GM12891 (cell line): ENCODE measurements at regions not wholly inside any gene's neighbourhood (a gene's known extent, or its start where the extent isn't known, plus 50 kb on each side); places are given as distances from the start of the nearest gene placed in this dataset.

Experiments used
- DNase-seq: peaks from one replicate; pipeline ENCODE4 v3.0.0; 2011; ENCODE audit warnings: low spot score; ENCODE audit not compliant: insufficient read length
- FAIRE-seq: peaks from 2 replicates; lab custom pipeline; 2011; peaks lifted over from hg19 to GRCh38; lab: Jason Lieb, UNC
- PAX5 ChIP-seq: IDR thresholded peaks from 2 replicates; pipeline ENCODE4 v1.6.1; 2011; ENCODE audit warnings: low read length, moderate library complexity, mild to moderate bottlenecking; ENCODE audit not compliant: insufficient read depth, severe bottlenecking
- POLR2A ChIP-seq: IDR thresholded peaks from 2 replicates; pipeline ENCODE4 v1.6.1; 2011; ENCODE audit warnings: low read depth, low read length, control low read depth
- POLR2AphosphoS5 ChIP-seq: IDR thresholded peaks from 2 replicates; pipeline ENCODE4 v1.6.1; 2011; ENCODE audit warnings: low read depth, low read length, control low read depth
- POU2F2 ChIP-seq: IDR thresholded peaks from 2 replicates; pipeline ENCODE4 v1.6.1; 2011; ENCODE audit warnings: low read depth, mild to moderate bottlenecking, control low read depth, low read length, moderate library complexity
- SPI1 ChIP-seq: IDR thresholded peaks from 2 replicates; pipeline ENCODE4 v1.6.1; 2011; ENCODE audit warnings: low read depth, low read length, control low read depth
- TAF1 ChIP-seq: IDR thresholded peaks from 2 replicates; pipeline ENCODE4 v1.6.1; 2011; ENCODE audit warnings: low read depth, low read length, control low read depth

DNA sequence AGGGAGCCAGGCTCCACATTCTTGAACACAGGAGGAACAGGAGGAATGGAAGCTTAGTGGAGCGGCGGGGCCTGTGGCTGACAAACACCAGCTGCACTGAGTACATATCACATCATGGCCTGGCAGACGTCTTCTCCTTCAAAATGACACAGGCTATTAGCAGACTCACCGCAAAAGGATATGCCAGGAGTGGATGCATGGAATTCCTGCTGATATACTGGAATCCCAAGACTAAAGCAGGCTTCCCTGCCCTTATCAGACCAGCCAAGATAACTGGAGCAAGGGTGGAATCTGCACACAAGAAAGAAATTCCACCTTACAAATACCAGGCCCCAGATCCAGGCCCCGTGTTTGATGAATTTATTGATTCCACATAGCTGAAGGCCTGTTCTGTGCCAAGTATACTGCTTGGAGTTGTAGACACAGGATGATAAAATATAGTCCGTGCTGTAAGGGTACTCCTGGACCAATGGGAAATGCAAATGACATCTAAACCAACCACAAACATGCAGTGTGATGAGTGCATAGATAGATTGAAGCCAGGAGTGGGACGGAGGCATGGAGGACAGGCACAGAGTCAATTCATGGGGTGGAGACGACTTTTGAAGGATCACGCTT is 480.5 kb upstream of the ZMIZ1 start:
- DNase-seq (no peak), FAIRE-seq (no peak)
- no peak for TF ChIP-seq TAF1
- TF ChIP-seq POU2F2: no peak
- TF ChIP-seq POLR2AphosphoS5: no peak
- no peak for TF ChIP-seq POLR2A
- TF ChIP-seq SPI1: no peak
- TF ChIP-seq PAX5: no peak

DNA sequence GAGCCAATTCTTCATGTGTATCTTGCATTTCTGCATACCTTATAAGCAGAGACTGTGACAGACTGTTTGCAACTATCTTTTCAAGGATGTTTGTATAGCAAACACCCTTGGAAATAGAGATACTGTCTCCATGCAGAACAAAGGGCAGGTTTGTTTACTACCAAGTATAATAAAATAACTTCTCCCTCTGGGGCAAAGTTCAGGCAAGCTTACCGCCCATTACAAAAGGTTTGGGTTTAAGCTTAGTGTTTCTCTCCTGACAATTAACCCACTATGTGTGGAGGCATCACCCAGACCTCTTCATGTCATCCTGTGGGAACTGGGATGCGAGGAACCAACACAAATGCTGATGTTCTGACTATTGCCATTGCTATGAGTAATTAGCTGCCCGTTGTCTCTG is 479.1 kb upstream of the ZMIZ1 start:
- no peak for DNase-seq
- no peak for FAIRE-seq
- TF ChIP-seq POU2F2 (no peak), SPI1 (no peak), POLR2A (no peak), TAF1 (no peak)

DNA sequence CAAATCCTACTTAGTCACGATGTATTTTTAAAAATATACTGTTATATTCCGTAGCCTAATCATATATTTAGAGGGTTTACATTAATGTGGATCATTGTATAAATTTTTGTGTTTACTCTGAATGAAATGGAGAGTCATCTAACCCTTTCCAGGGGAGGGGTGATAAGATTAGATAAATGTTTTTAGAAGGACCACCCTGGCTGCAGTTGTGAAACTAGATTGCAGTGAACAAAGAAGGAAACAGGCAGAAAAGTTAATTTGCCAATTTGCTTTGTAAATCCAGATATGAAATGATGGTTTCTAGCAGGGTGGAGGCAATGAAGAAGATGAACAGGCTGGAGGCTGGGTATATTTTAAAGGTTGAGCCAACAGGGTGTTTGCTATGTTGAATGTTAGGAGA is 477.7 kb upstream of the ZMIZ1 start:
- FAIRE-seq (no peak), DNase-seq (no peak)
- TF ChIP-seq TAF1 (no peak), POU2F2 (no peak), POLR2AphosphoS5 (no peak), PAX5 (no peak), SPI1 (no peak), POLR2A (no peak)

DNA sequence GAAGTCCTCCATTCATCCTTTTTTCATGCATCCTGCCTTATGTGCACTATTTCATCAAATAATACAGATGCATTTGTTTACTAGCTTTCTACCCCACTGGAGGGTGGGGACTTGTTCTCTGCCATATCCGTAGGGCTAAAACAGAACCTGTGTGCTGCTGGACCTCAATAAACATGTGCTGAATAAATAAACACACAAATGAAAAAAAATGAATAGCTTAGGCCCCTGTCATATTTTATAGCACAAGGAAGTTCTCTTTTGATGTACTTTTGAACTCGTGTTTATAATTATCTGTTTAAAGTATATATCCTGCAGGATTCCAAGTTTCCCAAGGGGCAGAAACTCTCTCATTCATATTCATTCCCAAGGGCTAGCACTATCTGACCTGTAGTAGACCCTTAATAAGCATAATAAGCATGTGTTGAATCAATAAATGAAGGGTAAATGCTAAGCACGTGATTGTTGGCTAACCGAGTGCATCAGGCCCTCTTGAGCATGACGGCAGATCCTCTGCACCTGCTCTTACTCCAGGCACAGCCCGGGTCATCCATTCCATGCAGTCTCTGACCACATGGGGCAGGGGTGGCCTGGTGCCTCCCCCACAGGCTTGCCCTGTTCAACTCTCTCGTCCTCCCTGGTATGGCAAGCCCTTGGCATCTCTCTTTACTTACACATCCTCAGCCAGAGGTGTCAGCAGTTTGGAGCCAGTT is 474.1 kb upstream of the ZMIZ1 start:
- DNase-seq (no peak), FAIRE-seq (no peak)
- TF ChIP-seq TAF1 (no peak), PAX5 (no peak), POLR2A (no peak), POU2F2 (no peak), SPI1 (no peak), POLR2AphosphoS5 (no peak)

DNA sequence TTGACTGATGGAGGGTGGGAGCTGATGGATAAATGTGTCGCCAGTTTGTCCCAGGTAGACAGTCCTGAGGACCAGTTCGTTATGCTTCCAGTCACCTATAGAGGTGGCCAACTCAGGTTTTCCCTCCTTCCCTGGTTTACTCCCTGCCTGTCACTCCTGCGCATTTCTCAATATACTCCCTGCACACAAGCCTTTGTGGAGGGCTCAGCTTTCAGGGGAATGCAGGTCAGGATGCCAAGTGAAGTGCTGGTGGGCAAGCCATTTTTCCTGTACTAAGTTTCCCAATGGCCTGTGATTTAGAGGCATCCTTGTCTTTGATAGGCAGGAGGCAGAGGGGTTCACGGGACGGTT is 473.5 kb upstream of the ZMIZ1 start:
- no peak for TF ChIP-seq SPI1
- no peak for TF ChIP-seq POLR2A
- TF ChIP-seq PAX5: no peak
- TF ChIP-seq POLR2AphosphoS5: no peak
- TF ChIP-seq POU2F2: no peak
- TF ChIP-seq TAF1: no peak
- FAIRE-seq (no peak), DNase-seq (no peak)

DNA sequence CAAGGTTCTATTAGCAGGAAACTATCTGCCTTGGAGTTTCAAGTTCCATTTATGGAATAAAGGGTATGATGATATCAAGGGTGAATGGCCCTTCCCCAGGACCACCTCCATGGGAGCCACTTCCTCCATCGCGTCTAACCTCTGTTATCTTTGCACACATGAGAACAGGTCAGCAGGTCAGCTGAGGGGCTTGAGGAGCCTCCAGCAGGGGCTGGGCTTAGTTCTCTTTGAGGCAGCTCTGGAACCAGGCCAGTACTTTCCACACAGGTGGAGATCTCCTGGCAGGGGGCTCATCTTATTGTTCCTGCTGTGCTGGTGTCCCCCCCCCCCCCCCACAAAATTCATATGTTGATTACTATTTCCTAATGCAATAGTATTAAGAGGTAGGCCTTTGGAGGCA is 472.2 kb upstream of the ZMIZ1 start:
- no peak for FAIRE-seq
- DNase-seq: no peak
- TF ChIP-seq TAF1 (no peak), POLR2AphosphoS5 (no peak), SPI1 (no peak), PAX5 (no peak), POLR2A (no peak), POU2F2 (no peak)

DNA sequence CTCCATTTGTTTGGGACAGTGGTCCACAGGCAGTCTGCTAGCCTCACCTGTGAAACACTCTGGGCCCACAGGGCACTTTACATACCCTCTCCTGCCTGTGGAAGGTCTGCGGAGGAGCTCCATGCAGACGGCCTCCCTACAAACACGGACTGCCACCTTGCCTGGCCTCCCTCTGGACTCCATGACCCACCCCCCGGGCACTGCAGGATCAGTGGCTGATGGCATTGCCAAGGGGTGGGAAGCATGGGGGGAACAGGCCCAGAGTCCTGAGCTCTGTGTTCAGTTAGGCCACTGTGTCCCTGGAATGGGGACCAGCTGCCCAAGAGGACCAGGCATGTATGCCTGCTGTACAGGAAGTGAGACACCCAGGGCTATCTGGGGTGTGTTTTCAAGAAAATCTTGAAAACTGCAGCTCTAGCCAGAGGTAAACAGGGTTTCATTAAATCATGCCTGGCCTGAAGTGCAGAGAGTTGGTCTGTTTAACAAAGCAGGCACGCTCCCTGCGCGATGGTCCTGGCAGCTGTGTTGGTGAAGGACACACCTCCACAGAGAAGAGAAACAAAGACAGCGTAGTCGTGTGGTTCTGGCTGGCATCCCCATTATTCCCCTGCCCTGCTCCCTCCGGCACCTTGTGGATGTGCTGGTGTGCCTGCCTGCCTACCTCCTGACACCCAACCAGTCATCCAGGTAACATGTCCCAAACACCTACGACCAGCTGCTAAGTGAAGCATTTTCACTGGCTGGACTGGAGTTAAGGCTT is 470.8 kb upstream of the ZMIZ1 start:
- DNase-seq (no peak), FAIRE-seq (no peak)
- no peak for TF ChIP-seq PAX5
- no peak for TF ChIP-seq POLR2AphosphoS5
- TF ChIP-seq POU2F2: no peak
- no peak for TF ChIP-seq SPI1

DNA sequence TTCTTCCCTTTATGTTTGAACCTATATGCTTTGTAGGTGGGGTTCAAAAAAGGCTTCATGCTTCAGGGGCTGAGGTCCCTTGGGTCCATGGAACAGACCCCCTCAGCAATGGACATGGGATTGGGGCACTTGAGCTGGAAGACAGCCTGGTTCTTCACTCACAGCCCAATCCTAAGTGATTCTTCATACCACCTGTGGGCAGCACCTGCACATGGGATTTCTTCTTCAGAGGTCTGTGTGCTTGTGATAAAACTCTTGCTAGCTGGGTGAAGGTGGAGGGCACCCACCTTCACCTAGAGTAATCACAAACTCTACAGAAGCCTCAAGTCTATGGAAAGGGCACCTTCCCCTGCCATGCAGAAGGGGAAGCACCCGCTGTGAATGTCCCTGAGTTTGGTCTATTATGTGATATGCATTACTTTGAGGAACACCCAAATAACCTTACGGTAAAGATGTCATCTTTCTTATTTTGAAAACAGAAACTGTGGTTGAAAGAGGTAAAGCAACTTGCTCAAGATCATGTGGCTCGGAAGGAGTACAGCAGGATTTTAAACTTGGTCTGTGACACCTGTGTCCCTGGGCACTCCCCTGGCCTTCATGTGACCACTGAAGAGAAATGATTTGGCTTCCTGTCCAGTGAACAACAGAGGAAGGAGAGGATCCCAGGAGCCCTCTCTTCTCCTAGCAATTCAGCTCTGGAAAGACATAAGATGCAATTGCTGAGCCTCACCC is 469.5 kb upstream of the ZMIZ1 start:
- DNase-seq (no peak), FAIRE-seq (no peak)
- no peak for TF ChIP-seq PAX5
- TF ChIP-seq TAF1: no peak
- TF ChIP-seq POU2F2: no peak
- TF ChIP-seq SPI1: no peak
- TF ChIP-seq POLR2AphosphoS5: no peak
- no peak for TF ChIP-seq POLR2A

DNA sequence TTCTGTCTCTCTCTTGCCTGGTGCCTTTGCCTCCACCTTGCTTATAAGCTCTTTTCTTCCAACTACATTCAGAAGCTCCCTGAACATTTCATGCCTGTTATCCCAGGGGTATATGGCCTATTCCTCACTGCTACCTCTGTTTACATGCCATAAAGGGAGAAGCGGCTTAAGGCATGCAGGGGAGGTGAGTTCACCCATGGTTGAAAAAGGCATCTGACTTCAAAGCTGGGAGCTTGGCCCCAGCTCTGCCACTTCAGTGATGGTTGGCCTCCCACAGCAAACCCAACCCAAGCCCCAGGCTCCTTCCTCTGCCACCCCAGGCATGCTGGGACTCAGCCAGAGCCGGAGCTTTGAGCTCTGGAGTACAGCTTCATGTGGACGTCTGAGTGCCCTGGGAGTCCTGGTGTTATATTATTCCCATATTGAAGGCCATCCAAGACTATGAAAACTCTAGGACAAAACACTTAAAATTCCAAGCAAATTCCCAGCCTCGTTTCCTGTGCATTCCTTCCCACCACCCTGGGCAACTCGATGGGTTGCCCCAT is 468.6 kb upstream of the ZMIZ1 start:
- TF ChIP-seq SPI1 (no peak), POLR2AphosphoS5 (no peak), TAF1 (no peak), POLR2A (no peak), PAX5 (no peak), POU2F2 (no peak)
- DNase-seq (no peak), FAIRE-seq (no peak)

DNA sequence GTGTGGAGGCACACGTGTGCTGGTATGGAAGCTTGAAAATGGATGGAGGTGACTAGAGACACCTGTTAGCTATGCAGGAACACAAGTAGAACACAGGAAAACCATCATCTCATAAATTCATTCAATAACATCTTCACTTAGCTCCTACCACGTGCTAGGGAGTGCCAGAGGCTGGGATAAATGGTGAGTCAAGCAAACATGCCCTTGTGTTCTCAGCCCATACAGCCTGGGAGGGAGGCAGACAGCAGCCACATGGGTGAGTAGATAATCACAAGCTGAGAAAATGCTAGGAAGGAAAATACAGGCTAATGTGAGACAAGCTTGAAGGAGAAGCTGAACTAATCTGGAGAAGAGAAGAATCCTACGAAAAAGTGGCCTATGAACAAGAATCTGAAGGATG is 468.0 kb upstream of the ZMIZ1 start:
- TF ChIP-seq PAX5 (no peak), POU2F2 (no peak), POLR2AphosphoS5 (no peak), TAF1 (no peak), SPI1 (no peak), POLR2A (no peak)
- FAIRE-seq: no peak
- no peak for DNase-seq
